ENCODE measurements at regions not wholly inside any gene's neighbourhood (a gene's known extent, or its start where the extent isn't known, plus 50 kb on each side); places are given as distances from the start of the nearest gene placed in this dataset.
"Not testable (repeated sequence)": the region's sequence is repeated elsewhere in the genome, so short reads cannot be mapped to it uniquely, and the experiment has no call there.

DNA sequence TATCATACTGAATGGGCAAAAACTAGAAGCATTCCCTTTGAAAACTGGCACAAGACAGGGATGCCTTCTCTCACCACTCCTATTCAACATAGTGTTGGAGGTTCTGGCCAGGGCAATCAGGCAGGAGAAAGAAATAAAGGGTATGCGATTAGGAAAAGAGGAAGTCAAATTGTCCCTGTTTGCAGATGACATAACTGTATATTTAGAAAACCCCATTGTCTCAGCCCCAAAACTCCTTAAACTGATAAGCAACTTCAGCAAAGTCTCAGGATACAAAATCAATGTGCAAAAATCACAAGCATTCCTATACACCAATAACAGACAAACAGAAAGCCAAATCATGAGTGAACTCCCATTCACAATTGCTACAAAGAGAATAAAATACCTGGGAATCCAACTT, 52.5 kb upstream of the CCDC71L start:
- H3K4me3 Mint-ChIP-seq, H3K27ac Mint-ChIP-seq: not testable (repeated sequence)
- peaks cover 12% of the 10 kb centered on the region for H3K4me1 Mint-ChIP-seq

GRCh38 chr7:106714590-106715442, 53.9 kb upstream of the CCDC71L start:
- Mint-ChIP-seq H3K4me1 (peaks cover 15% of the 10 kb centered on the region), H3K4me3 (peak overlapping the region; percentile 52)
- H3K27me3 Mint-ChIP-seq; H3K27ac Mint-ChIP-seq; H3K36me3 Mint-ChIP-seq (ENCODE audit: low read depth); ATAC-seq (replicated peaks); H3K9me3 Mint-ChIP-seq: not testable (repeated sequence)

More for the DNA sequence above, 52.5 kb upstream of the CCDC71L start:
- not testable (repeated sequence) for H3K27me3 Mint-ChIP-seq; H3K36me3 Mint-ChIP-seq (ENCODE audit: low read depth); ATAC-seq (replicated peaks); H3K9me3 Mint-ChIP-seq

DNA sequence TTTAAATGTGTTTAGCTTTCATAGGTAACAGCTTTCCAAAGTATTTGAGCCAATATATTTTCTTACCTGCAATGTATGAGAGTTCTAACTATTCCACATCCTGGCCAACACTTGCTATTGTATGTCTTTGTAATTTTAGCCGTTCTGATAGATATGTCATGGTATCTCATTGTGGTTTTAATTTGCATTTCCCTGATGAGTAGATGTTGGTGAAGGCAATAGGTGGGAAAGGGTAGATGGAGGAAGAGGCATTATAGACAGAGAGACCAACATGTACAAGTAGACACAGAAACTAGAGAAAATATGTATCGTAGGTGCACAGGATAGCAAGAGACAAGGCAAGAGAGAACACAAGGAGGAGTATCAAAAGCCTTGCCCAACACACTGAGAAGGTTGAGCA, 54.8 kb upstream of the CCDC71L start:
- peak; percentile 50 for ATAC-seq (replicated peaks)
- H3K9me3 Mint-ChIP-seq = no peaks in the 10 kb centered on the region
- no peak overlapping the region for H3K4me3 Mint-ChIP-seq
- H3K27ac Mint-ChIP-seq = no peak overlapping the region
- H3K27me3 Mint-ChIP-seq = no peaks in the 10 kb centered on the region
- peaks cover 19% of the 10 kb centered on the region for H3K4me1 Mint-ChIP-seq
- H3K36me3 Mint-ChIP-seq (ENCODE audit: low read depth) = no peaks in the 10 kb centered on the region

GRCh38 chr7:106717254-106717954, 56.4 kb upstream of the CCDC71L start:
- H3K27me3 Mint-ChIP-seq = no peaks in the 10 kb centered on the region
- ATAC-seq (replicated peaks) = no peak

GRCh38 chr7:106717955-106718871, 57.3 kb upstream of the CCDC71L start:
- ATAC-seq (replicated peaks) = peak; percentile 97
- Mint-ChIP-seq H3K4me3 (no peak overlapping the region), H3K27me3 (no peaks in the 10 kb centered on the region), H3K4me1 (peaks cover 21% of the 10 kb centered on the region), H3K27ac (no peak overlapping the region), H3K36me3 (ENCODE audit: low read depth) (no peaks in the 10 kb centered on the region), H3K9me3 (no peaks in the 10 kb centered on the region)

More at GRCh38 chr7:106717254-106717954, 56.4 kb upstream of the CCDC71L start:
- Mint-ChIP-seq H3K36me3 (ENCODE audit: low read depth) (no peaks in the 10 kb centered on the region), H3K9me3 (no peaks in the 10 kb centered on the region), H3K27ac (no peak overlapping the region), H3K4me1 (peaks cover 21% of the 10 kb centered on the region), H3K4me3 (no peak overlapping the region)

GRCh38 chr7:106720641-106721040, 59.7 kb upstream of the CCDC71L start:
- H3K36me3 Mint-ChIP-seq (ENCODE audit: low read depth) = no peaks in the 10 kb centered on the region
- H3K27ac Mint-ChIP-seq = peak overlapping the region; percentile 23
- no peaks in the 10 kb centered on the region for H3K27me3 Mint-ChIP-seq
- no peaks in the 10 kb centered on the region for H3K9me3 Mint-ChIP-seq
- H3K4me3 Mint-ChIP-seq = no peak overlapping the region
- peaks cover 9% of the 10 kb centered on the region for H3K4me1 Mint-ChIP-seq
- no peak for ATAC-seq (replicated peaks)

- Mint-ChIP-seq H3K9me3 (no peaks in the 10 kb centered on the region), H3K27ac (no peak overlapping the region), H3K4me1 (peaks cover 9% of the 10 kb centered on the region), H3K36me3 (ENCODE audit: low read depth) (no peaks in the 10 kb centered on the region), H3K27me3 (no peaks in the 10 kb centered on the region), H3K4me3 (no peak overlapping the region)
- no peak for ATAC-seq (replicated peaks)
These were observed 61.1 kb upstream of the CCDC71L start for GRCh38 chr7:106721816-106722785.

DNA sequence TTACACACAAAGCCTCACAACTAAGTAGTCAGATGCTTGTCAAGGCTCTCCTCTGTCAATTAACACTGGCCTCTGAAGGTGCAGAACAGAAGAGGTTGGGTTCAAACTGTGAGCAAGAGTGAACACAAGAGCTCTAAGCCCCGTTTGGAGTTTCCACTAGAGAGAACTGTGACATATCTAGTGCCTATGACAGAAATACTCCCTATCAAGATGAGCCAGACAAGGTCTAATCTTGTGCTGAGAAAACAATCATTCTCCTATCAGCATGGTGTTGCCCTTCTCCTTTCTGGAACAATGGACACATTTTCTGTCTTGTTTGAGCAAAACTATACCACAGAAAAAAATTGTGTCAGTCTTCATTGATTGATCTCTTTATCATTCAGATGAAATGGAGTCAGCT, 62.4 kb upstream of the CCDC71L start:
- Mint-ChIP-seq H3K4me3 (no peak overlapping the region), H3K27ac (no peak overlapping the region), H3K4me1 (peaks cover 9% of the 10 kb centered on the region), H3K36me3 (ENCODE audit: low read depth) (no peaks in the 10 kb centered on the region), H3K27me3 (no peaks in the 10 kb centered on the region), H3K9me3 (no peaks in the 10 kb centered on the region)
- no peak for ATAC-seq (replicated peaks)

DNA sequence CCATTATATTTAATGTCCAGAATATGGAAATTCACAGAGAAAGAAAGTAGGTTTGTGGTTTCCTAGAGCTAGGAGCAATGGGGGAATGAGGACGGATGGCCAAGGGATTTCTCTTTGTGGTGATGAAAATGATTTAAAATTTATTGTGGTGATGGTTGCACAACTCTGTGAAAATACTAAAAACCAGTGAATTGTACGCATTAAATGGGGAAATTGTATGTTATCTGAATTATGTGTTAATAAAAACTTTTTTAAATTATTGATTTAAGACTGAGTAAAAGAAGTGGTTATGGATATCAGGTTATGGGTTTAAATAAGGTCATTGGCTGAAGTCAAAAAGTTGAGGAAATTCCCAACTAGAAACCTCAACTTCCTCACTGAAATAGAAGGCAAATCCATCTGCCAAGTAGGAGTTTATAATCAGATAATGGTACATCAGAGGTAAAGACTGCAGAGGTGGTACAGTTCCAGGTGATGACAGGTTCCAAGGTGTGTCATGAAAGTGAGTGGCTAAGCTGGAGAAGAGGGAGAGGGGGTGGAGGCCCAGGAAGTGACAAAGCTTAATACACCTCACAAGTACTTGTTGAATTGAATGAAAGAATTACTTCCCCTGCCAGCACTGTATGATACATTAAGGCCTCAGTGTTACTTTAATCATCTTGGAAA, 68.9 kb upstream of the CCDC71L start:
- Mint-ChIP-seq H3K36me3 (ENCODE audit: low read depth) (no peaks in the 10 kb centered on the region), H3K9me3 (no peaks in the 10 kb centered on the region), H3K4me3 (no peak overlapping the region), H3K27ac (no peak overlapping the region), H3K4me1 (peaks cover 17% of the 10 kb centered on the region), H3K27me3 (no peaks in the 10 kb centered on the region)
- ATAC-seq (replicated peaks) = peak; percentile 88

GRCh38 chr7:106731187-106731586, 70.2 kb upstream of the CCDC71L start:
- peak overlapping the region; percentile 37 for H3K4me3 Mint-ChIP-seq
- H3K36me3 Mint-ChIP-seq (ENCODE audit: low read depth) = no peaks in the 10 kb centered on the region

GRCh38 chr7:106731646-106732444, 70.9 kb upstream of the CCDC71L start:
- Mint-ChIP-seq H3K9me3 (no peaks in the 10 kb centered on the region), H3K4me1 (peaks cover 27% of the 10 kb centered on the region), H3K36me3 (ENCODE audit: low read depth) (no peaks in the 10 kb centered on the region), H3K27me3 (no peaks in the 10 kb centered on the region), H3K4me3 (peak overlapping the region; percentile 37), H3K27ac (peak overlapping the region; percentile 42)
- peak; percentile 58 for ATAC-seq (replicated peaks)

More at GRCh38 chr7:106731187-106731586, 70.2 kb upstream of the CCDC71L start:
- peaks cover 23% of the 10 kb centered on the region for H3K4me1 Mint-ChIP-seq
- ATAC-seq (replicated peaks) = no peak
- H3K27me3 Mint-ChIP-seq = no peaks in the 10 kb centered on the region
- no peaks in the 10 kb centered on the region for H3K9me3 Mint-ChIP-seq
- no peak overlapping the region for H3K27ac Mint-ChIP-seq

DNA sequence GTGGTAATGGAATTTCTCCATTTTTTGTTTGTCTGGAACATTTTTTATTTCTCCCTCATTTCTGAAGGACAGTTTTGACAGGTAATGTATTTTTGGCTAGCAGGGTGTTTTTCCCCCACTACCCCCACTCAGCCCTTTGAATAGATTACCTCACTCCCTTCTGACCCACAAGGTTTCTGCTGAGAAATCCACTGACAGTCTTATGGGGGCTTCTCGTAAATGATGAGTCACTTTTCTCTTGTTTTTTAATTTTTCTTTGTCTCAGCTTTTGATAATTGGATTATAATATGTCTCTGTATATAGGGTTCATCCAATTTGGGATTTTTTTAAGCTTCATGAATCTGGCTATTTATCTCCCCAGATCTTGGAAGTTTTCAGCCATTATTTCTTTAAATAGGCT, 74.7 kb upstream of the CCDC71L start:
- H3K27me3 Mint-ChIP-seq = no peaks in the 10 kb centered on the region
- peak overlapping the region; percentile 13 for H3K27ac Mint-ChIP-seq
- peak overlapping the region; percentile 22 for H3K4me3 Mint-ChIP-seq
- H3K36me3 Mint-ChIP-seq (ENCODE audit: low read depth) = no peaks in the 10 kb centered on the region
- no peaks in the 10 kb centered on the region for H3K9me3 Mint-ChIP-seq
- peaks cover 20% of the 10 kb centered on the region for H3K4me1 Mint-ChIP-seq
- ATAC-seq (replicated peaks) = no peak
